HG02763 (cell line): ENCODE measurements at regions not wholly inside any gene's neighbourhood (a gene's known extent, or its start where the extent isn't known, plus 50 kb on each side); places are given as distances from the start of the nearest gene placed in this dataset.
A peak's percentile ranks its signal among the peaks of the same experiment; 100 is the strongest.

Experiments used
- ATAC-seq: cut with Tn5 transposase; IDR thresholded peaks from one replicate; pipeline ENCODE4 v1.9.1; 2021; ENCODE audit warnings: mild to moderate bottlenecking, moderate library complexity; ENCODE audit not compliant: unreplicated experiment

DNA sequence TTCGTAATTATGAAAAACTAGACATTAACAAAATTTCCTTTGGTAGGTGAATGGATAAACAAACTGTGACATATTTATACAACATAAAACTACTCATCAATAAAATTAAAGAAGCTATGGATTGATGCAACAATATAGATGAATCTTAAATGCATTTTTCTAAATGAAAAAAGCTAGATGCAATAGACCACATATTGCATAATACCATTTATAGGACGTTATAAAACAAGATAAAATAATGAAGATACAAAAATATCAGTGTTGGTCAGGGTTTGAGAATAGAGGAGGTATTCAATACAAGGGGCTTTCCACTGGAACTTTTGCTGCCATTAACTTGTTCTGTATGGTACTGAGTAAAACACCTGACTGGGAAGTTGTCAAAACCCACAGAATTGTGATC, 314.4 kb downstream of the GRB14 start:
- ATAC-seq = no peak

DNA sequence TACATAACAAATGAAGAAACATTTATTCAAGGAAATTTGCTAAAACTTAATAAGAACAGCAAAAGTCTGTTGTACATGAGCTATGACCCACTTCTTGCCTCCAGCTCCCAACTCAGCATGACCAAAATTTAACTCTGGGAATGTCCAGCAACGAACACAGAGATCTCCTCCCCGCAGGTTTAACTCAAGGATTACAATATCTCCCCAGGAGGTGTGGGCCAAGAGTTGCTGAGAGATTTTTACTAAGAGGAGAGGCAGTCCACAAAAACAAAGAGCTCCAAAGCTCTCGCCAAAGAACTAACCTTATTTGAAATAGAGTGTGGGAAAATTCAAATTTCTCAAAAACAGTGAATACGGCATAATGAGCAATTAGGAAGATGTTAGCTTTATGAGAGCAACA, 318.5 kb downstream of the GRB14 start:
- ATAC-seq = no peak

DNA sequence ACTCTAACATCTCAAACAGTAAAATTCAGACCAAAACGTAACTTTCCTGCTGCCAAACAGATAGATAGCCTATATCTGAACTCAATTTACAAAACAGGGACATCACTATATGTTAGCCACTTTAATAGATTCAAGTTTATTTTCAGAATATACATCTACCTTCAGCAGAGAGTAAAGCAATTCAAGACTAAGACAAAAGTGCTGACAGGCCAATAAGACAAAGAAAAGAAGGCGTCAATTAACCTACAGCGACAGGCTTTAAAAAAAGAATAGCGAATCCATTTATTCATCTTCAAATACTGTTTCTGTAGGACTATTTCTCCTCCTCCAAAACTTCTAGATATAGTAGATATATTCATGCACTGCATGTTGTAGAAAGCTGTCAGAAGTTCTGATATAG, 333.0 kb downstream of the GRB14 start:
- no peak for ATAC-seq

DNA sequence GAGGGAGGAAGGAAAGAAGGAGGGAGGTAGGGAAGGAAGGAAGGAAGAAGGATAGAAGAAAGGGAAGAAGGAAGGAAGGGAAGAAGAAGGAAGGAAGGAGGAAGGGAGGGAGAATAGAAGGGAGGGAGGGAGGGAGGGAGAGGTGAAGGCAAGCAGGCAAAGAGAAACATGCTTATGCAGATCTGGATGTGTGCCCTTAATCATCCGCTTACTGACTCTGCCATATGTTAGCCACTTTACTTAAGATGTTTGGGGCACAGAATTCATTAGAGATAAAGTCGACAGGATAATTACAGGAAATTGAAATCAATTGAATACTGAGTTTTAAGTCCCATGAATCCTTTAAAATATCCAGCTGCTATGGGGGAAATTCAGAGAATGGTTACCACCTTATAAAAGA, 334.2 kb downstream of the GRB14 start:
- no peak for ATAC-seq

DNA sequence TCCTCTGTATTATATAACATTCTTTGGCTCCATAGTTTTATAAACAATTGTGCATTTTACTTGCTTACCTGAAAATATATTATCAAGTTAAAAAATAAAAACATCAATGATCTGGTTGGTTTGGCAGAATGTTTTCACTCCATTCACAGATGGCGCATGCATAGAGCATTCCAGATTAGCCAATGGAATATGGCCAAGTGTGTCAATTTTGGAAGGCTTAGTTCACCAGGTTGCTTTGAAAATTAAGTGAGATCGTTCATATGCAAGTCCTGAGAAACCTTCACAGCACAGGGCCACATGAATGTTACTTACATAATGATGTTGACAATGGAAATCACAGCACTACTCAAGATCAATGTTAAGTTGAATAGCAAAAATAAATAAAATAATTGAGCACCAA, 335.7 kb downstream of the GRB14 start:
- ATAC-seq = no peak

DNA sequence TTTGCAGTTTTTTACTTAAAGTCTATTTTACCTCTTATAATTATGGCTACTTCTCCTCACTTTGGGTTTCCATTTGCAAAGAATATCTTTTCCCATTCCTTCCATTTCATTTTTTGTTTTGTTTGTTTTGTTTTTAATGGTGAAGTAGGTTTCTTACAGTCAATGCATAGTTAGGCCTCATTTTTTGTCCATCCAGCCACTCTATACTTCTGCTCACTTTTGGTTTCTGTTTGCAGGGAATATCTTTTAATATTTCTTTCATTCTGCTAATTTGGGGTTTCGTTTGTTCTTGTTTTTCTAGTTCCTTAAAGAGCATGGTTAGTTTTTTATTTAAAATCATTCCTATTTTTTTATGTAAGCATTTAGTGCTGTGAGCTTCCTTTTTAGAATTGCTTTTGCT, 339.4 kb downstream of the GRB14 start:
- no peak for ATAC-seq

DNA sequence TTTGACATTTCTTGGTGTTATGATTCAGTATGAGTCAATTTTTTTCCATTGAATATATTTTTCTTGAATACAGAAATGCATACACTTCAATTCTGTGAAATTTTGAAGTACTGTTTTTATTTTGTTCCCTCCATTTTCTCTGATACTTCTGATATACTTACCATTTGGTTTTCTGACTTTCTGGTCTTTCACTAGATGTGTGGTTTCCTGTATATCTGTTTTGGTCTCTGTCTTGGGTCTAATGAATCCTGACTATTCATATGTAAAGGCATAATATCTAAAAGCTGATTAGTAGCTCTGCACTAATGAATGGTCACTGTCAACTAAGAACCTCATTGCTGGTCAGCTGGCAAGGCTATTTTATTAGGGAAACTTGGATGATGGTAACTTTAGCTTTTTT, 345.6 kb downstream of the GRB14 start:
- ATAC-seq = no peak

DNA sequence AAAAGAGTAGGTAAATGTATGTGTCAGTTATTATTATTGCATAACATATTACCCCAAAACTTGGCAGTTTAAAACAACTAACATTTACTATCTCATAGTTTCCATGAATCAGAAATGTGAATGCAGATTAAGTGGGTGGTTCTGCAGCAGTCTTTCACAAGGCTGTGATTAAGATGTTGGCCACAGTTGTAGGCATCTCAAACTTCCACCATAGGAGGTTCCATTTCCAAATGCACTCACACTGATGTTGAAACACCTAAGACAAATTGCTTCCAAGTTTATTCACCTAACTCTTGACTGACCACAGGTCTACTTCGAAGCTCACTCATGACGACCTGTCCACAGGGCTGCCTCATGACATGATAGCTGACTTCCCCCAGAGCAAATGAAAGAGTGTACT, 360.8 kb downstream of the GRB14 start:
- no peak for ATAC-seq

DNA sequence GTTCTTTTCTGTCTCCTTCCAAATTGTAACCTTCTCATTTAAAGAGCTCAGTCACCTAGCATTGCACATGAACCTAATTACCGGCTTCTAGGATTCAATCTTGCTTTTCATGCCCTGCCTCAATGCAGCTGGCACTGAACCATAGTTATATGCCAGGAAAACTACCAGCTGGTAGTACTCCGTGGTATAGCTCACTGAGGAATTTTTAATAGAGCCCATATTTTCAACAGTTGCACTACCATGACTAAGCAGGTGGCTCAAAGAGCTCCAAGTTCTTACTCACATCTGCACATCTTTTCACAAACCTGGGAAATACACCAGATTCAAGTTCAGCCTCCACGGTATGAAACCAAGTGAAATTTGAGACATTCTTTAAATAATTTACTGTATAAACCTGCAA, 363.5 kb downstream of the GRB14 start:
- no peak for ATAC-seq

DNA sequence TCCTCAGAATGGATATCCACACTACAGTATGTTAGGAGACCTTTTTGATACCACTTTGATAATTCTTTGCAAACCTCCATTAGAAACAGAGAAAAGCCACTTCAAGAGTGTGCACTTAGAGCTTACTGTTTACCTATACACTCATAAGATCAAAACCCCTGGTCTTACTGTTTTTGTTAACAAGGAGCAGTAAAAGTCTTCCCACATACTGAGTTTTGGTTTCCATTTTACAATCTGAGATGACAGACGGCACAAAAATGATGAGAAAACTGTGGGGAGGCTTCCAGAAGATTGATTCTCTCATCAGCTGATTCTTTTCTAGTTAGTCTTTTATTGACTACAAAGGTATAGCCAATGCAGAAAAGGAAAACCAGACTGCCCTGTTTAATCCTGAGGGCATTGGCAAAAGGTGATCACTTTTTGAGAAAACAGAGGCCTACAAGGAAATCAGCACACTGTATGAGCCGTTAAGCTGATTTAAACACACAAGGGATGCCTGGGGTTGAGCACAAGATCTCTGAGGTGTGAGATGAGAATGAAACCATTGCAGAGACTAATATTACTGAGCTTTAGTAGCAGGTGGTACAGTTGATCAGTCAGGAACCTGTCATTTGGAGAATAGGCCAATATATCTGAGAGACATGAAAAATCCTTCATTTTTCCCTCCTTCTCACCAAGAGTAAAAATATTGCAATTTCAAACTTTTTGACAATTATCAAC, 368.6 kb downstream of the GRB14 start:
- peak; percentile 77 for ATAC-seq

DNA sequence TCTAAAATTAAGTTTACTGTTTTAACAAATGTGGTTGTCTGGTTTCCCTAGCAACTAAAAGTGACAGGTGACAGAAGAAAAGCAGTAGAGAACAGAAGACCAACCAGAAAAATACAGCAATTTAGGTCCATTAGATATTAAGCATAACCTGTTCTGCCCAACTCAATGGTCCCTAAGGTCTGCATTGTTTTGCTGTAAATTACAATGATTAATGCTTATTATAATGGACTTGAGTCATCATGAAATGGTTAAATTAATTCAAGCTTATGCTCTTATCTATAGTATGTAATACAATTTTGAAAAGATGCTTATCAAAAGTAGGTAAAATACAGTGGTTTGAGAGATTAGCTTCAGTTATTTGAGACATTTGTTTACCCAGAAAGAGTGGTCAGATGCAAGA, 378.0 kb downstream of the GRB14 start:
- ATAC-seq = no peak

DNA sequence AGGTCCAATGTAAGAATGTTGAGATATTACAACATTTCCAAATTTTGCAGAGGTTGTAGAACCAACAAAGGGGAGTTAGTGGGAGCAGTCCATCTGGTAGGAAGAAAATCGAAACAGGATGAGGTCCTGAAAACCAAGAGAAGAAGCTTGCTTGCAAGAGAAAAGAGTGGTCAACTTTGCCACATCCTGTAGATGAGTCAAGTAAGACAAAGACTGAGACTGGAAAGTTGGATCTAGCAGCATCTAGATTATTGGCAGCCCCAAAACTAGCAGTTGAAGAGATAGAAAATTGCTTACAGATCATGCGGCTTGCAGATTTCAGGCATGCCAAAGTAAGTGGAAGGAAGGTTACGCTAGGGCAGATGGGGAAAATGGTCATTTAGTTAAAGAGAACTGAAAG, 378.9 kb downstream of the GRB14 start:
- ATAC-seq = no peak

DNA sequence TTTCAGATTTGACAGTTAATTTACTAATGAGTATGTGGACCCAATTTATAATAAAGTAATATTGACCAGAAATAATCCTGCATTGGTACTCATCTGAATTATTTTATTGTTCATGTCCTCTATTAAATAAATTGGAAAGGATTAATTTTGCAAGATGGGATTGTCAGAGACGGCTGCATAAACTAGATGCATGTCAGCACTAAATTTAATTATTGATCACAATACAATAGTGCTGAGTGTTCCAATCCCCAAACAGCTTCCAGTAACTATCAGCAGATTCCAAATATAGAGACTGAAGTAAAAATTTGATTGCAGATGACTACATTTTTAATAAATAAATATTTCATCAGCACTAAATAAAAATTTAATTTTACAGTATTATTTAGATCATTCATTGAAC, 387.2 kb downstream of the GRB14 start:
- no peak for ATAC-seq

DNA sequence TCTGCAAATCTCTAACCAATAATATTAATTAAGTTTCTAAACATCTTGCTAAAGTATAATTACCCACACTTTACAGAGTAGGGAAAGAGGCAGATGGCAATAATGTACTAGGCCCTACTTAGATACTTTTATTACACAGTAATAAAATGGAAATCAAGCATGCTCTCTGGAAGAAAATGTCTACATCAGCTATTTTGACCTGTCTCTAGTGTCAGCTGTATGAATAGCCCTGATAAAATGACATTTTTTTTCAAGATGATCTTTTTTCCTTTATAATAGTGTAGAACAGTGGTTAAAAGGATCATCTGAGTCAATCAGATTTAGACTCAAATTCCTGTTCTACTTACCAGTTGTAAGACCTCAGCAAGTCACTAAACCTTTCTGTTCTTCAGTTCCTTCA, 397.3 kb downstream of the GRB14 start:
- ATAC-seq = no peak

DNA sequence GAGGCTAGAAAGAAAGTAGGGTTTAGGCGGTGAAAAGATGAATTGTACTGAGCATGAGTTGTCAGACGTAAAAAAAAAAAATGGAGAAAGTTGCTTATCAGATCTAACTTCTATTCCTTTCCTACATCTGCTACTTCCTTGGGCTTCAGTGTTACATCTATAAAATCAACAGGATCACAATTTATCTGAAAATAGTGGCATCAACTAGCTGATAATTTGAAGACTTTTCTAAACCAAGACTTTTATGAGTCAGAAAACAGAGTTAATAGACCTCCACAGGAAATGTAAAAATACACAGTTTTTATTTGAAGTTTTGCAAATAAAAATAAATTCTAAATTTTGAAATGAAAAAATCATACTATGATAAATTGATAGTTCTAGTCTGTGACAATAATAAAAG, 399.8 kb downstream of the GRB14 start:
- no peak for ATAC-seq

DNA sequence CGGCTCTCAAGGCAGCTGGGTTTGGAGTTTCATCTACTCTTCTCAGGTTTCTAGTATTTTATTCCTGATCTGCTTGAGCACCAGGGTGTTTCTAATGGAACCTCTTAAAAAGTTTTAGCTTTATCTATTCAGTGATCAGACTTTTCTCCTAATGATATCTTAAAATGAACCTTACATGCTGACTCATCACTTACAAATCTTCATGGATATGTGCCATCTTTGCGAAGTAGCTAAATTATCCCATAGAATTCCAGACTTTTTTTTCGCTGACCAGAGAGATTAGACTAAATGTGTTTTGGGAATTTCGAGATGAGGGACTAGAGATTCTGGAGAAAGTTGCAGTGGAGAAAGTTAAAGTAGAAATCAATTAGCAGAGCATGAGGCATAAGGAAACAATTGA, 401.0 kb downstream of the GRB14 start:
- ATAC-seq = no peak

DNA sequence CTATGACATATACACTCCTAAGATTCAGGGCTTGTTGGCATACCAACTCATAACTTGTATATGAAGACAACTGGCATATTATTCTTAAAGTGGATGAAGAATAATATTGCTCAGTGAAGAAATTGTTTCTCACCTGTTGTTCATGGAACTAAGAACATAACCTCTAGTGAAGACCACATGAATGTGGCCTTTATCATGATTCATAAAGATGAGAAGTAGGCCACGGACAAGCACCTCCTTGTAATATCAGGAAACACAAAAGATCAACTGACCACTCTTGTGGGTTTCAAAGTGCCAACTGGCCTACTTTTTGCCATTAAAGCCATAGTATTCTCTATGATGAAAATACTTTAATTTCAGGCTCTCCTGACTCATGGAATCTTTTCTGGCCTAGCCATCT, 407.4 kb downstream of the GRB14 start:
- ATAC-seq = no peak

DNA sequence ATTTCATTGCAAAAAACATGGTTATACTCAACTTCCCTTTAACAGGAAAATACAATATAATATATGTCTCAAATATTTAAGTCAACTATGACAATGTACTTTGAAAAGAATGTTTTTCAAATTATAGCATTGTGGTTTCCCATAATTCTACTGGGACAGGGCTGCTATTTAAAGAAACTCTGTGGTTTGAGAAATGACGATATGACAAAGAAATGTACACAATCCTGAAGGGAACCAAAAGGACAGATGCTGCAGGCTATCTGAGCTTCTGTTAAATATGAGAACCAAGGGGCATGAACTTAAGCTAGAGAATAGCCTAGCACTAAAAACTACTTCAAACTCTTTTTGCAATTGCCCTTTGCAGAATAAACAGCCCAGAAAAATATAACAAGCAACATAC, 415.9 kb downstream of the GRB14 start:
- no peak for ATAC-seq

DNA sequence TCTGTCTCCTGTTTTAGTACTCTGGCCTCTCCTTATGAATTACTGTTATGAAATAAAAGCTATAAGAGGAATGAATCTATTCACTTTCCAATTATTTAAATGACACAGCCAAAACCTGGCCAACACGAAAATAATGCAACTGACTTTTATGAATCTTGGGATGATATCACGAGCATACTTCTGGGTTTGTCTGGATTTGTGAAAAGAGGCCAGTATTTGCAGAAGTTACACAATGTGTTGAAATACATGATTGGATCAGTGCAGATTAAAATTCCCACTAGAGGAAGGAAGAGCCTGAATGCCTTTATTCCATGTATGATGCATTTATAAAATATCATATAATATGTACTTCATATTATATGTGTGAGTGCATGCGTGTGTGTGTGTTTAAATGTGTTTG, 418.2 kb downstream of the GRB14 start:
- ATAC-seq = no peak

DNA sequence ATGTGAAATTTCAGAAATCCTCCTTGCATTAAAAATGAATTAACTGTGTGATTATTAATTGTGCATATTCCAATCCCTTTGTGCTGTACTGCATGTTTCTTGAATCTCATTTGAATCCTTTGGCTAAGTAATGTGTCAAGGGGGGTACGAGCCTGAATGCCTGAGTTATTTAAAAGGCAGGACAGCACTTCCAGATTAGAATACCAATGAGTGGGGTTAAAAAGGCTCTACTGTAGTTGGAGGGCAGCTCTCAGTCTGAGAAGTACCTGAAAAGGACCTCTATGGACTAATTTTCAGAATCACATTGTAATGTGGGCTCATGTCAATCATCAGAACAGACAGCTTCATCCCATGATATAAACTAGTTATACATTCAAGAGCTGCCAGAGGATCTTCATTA, 423.0 kb downstream of the GRB14 start:
- ATAC-seq = no peak

DNA sequence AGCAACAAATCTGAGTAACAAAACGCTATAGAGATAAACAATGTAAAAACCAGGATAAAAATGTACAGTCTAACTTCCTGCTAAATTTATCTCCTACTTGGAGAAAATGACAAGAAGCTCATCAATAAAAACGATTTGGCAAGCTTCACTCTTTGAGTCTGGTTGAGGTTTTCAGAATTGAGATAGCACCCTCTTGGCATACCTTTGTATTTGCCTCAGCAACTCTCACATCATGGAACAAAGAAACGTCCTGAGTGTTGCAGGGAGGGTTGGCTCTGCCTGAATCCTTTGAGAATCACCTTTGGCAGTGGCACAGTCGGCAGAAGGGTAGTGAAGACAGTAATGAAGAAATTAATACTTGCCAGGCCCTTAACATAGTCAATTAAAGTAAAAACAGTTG, 430.6 kb downstream of the GRB14 start:
- no peak for ATAC-seq

DNA sequence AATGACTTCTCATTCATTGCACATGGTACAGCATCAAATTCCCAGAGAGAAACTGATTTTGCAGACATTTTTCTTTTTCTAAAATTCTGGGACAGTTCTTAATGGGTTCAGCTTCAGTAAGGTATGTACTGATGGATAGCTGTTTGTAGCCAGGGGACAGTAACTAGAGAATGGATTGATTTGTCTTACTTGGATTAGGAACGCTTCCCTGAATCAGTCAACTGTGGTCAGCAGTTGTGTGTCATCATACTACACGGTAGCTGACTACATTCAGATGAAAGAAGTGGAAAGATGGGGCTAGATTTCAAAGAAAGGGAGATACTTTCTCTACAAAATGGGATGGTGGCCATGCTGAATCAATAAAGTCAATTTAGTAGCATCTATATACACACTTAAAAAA, 431.4 kb downstream of the GRB14 start:
- no peak for ATAC-seq

DNA sequence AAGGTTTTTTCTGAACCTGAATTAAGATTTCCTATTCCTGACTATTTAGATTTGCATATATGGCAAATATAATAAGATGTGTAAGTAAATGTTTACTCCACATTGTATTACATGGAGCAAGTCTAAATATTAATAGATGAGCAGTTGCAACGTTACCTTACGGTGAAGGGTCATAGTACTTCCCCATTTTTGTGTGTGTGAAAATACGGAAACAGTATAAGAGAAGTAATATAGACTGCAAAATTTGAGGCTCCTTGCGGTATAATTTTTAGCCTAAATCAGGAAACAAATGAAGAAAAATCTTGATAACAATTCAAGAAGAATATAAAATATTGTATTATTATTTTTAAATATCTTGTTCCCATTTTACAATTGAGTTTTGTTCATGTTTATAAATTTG, 434.2 kb downstream of the GRB14 start:
- ATAC-seq = no peak

DNA sequence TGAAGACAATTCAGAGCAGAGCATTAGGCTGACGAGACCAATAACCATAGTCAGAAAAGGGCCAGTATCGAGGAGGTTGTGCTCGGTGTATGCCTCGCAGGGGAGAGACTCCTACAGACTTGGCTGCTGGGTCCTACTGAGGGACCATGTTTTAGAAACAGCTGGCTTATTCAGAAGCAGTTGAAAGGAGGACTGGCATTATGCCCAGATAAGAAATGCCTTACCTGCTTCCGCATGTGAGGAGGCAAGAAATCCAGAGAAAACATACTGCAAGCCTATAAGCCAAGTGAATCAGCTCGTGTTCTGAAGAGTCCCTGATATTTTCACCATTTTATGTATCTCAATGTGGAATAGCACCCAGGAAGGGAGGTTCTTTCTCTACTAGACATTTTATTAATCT, 434.7 kb downstream of the GRB14 start:
- no peak for ATAC-seq
